ENCODE measurements at regions not wholly inside any gene's neighbourhood (a gene's known extent, or its start where the extent isn't known, plus 50 kb on each side); places are given as distances from the start of the nearest gene placed in this dataset.

DNA sequence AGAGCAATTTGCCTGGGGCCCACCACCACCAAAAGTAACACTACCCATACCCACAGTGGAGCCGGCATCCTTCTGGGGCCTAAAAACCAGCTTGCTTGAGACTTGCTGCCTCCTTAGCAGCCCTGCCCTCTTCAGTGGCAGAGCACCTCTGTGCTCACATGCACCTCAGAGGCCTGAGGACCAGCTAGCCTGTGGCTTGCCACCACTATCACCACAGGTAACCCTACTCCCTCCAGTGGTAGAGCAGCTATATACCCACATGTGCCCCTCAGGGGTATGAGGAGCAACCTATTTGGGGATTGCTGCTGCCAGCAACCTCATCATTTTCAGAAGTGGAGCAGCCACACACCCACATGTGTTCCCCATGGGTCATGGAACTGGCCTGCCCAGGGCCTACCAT lies 111.4 kb upstream of the SPRY2 start:
- no peak for DNase-seq

GRCh38 chr13:80451641-80452040 lies 110.7 kb upstream of the SPRY2 start:
- no peak for DNase-seq

GRCh38 chr13:80450386-80450785 lies 109.5 kb upstream of the SPRY2 start:
- DNase-seq: no peak

GRCh38 chr13:80448725-80449124 lies 107.8 kb upstream of the SPRY2 start:
- DNase-seq: no peak

DNA sequence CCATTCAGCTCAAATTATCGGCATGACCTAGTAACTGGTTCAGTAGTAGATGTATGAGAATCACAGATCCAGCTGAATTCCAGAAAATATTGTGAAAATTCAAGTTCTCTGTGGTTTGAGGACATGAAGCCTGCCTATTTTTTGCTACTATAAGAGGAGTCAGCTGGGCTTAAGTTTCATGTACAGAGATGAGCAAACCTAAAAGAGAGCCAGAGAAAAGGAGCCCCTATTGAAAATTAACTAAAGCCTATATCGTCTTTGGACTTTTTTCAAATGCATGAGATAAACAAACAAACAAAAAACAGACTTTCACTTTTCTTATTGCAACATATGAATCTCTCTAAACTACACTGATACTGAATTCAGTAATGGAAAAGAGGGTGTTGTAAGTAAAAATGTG lies 106.8 kb upstream of the SPRY2 start:
- DNase-seq: no peak

DNA sequence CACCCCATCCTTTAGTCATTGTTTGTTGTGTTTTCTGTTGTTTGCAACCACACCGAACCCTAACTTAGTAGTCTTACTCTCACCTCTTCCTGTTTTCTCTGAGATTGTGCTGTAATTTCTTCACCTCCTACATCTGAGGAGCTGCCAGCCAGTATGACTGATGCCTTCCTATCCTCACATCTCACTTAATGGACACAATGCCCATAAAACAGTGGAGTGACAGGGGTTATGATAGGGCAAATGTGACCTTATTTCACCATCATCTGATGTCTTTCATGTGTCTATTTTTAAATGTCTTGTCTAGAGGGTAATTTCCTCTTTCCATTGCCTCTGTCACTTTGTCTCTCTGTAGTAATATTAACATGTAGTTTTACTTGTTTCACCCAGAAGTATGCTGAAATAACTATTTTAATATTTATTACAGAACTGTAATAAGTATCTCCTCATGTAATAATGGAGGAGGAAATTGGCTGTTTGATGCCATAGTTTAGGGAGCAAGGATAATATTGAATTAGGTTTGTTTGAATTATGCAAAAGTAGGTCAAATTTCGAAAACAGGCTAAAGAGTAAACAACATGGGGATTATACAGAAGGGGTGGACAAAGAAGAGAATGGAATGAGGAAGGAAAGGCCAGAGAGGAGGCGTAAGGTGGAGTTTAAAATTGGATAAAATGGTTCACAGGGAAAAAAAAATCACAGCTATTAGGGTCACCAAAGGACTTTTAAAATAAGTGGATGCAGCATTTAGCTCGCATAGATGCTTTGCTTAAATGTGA lies 103.5 kb upstream of the SPRY2 start:
- peak; percentile 27 for DNase-seq

- no peak for DNase-seq
Measured at GRCh38 chr13:80442609-80443008, 101.7 kb upstream of the SPRY2 start.

DNA sequence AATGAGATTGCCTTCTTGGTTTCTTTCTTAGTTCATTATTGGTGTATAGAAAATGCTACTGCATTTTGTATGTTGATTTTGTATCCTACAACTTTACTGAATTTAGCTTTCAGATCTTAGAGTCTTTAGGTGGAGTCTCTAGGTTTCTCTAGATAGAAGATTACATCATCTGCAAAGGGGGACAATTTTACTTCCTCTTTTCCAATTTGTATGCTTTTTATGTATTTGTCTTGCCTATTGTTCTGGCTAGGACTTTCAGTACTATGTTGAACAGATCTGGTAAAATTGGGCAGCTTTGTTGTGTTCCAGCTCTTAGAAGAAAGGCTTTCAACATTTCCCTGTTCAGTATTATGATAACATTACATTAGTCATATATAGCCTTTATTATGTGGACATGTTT lies 101.0 kb upstream of the SPRY2 start:
- no peak for DNase-seq

GRCh38 chr13:80438521-80438920 lies 97.6 kb upstream of the SPRY2 start:
- no peak for DNase-seq

- no peak for DNase-seq
Measured at GRCh38 chr13:80437231-80437630, 96.3 kb upstream of the SPRY2 start.

DNA sequence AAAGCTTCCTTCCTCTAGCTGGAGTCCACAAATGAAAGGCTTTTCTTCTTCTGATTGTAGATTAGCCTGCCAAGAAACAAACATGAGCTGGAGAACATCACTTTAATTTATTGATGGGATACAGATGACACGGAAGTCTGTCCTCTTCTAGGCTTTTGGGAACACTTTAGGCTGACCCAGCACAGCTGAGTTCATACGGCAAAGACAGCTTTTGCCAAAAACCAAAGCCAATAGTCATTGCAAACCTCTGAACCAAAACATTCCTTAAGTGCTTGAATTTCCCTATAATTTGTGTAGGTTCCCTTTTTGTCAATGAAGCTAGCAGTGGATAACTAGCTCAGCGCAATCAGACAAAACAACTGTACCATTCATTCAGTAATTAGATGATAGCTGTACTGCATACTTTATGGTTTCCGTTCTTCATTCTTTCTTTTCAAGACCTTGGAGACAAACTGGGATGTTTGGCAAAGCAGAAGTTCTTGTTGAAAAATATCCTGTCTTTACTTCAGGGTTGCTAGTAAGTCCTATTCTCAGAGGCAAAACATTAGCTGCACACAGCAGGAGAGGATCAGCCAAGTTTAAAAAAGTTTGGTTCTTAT lies 95.7 kb upstream of the SPRY2 start:
- DNase-seq: no peak

DNA sequence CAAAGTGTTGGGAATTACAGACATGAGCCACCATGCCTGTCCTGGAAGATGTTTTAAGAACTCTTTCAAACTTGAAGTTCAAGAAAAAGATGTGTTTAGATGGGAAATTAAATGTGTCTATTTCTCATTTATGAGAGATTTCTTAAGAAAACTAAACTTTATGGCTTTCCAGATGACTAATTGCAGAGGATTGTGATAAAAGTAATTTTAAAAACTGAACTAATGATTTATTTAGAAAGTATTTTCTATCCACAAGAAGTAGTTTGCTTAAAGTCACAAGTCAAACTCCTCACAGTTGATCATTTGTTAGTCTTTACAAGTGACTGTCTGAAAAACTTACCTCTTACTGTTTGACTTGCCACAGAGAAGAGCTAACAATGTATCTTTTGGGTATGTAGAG lies 89.6 kb upstream of the SPRY2 start:
- no peak for DNase-seq

GRCh38 chr13:80428349-80429096 lies 87.6 kb upstream of the SPRY2 start:
- DNase-seq: no peak

- no peak for DNase-seq
Measured at GRCh38 chr13:80419416-80419815, 78.5 kb upstream of the SPRY2 start.

DNA sequence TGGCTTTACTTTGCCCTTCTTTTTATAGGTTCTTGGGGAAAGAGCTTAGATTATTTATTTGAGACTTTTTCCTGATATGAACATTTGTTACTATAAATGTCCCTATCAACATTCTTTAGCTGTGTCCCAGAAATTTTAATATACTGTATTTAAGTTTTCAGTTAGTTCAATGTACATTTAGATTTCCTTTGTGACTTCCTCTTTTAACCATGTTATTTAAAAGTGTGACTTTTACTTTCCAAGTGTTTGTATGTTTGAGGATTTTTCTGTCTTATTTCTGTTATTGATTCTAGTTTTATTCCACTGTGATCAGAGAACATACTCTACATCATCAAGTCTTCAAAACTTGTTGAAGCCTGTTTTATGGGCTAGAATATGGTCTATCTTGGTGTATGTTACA lies 72.7 kb upstream of the SPRY2 start:
- DNase-seq: no peak

DNA sequence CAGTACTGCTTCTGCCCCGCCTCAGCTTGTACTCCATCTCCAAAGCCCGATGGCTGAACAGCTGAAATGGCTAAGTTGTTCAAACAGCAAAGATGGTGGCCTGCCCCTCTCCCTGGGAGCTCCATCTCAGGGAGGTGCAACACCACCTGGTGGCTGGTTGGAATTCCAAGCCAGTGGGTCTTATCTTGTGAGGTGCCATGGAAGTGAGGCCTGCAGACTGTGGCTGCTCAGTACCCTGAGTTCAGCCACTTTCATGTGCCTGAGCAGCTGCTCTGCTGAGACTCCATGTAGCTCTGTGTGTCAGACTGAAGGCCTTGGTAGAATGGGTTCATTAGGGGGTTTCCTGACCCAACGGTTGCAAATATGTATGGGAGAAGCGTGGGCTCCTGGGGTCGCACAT lies 67.3 kb upstream of the SPRY2 start:
- DNase-seq: no peak

GRCh38 chr13:80400865-80401426 lies 60.0 kb upstream of the SPRY2 start:
- DNase-seq: no peak

GRCh38 chr13:80400164-80400864 lies 59.4 kb upstream of the SPRY2 start:
- no peak for DNase-seq

DNA sequence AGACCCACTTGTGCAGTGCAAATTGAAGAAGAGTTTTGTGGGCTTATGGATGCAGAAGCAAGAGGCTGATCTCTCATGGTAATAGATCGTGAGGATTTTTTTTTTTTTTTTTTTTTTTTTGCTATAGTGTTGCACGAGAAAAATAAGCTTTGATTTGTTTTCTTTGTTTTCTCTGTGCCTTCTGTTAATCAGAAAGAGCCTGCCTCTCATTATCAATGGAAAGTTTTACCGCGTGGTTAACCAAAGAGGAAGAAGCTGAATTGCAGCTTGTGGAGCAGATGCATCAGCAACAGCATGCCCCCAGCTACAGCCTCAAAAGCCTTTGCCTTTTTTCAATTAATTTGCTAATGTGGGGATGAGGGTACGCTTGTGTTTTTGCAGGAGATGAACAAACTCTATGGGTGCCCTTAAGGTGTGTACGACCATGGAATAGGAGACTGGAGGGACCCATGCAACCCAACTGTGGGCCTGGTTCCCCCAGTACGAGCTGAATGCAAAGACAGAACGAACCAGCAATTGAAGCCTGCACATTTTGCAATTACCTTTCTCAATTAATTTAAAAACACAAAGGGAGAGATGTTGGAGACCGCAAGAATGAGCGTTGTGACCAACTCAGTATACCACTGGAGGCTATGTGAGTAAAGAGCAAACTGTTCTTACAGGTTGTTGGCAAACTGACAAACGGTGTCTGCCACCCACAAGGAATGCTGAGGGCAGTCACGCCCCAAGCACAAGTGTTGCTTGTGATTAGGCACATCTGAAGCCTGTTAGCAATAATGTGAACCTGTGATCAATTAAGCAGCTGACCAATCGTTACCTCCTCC lies 58.6 kb upstream of the SPRY2 start:
- DNase-seq: no peak

Measured in CD4-positive, alpha-beta T cell treated with Interleukin-15 for 1 hour (primary cell).